BLaER1 (cell line): ENCODE measurements at regions not wholly inside any gene's neighbourhood (a gene's known extent, or its start where the extent isn't known, plus 50 kb on each side); places are given as distances from the start of the nearest gene placed in this dataset.

Experiments used
- H3K27ac ChIP-seq: shearing (Covaris generic); formaldehyde crosslinking; 2 replicates; pipeline ENCODE4 v1.8.1; 2022
- H3K27me3 ChIP-seq: shearing (Covaris generic); formaldehyde crosslinking; 2 replicates; pipeline ENCODE4 v1.8.1; 2022
- H3K36me3 ChIP-seq: shearing (Covaris generic); formaldehyde crosslinking; 2 replicates; pipeline ENCODE4 v1.8.1; 2022
- H3K4me1 ChIP-seq: shearing (Covaris generic); formaldehyde crosslinking; 2 replicates; pipeline ENCODE4 v1.8.1; 2022
- H3K4me2 ChIP-seq: shearing (Covaris generic); formaldehyde crosslinking; 2 replicates; pipeline ENCODE4 v1.8.1; 2022
- H3K4me3 ChIP-seq: shearing (Covaris generic); formaldehyde crosslinking; 2 replicates; pipeline ENCODE4 v1.8.1; 2022
- H3K9ac ChIP-seq: shearing (Covaris generic); formaldehyde crosslinking; 2 replicates; pipeline ENCODE4 v1.8.1; 2022
- H3K9me3 ChIP-seq: shearing (Covaris generic); formaldehyde crosslinking; 2 replicates; pipeline ENCODE4 v1.8.1; 2022
- H4K20me1 ChIP-seq: shearing (Covaris generic); formaldehyde crosslinking; 2 replicates; pipeline ENCODE4 v1.8.1; 2022
- Cebpa-rat ChIP-seq: shearing (Covaris generic); IDR thresholded peaks from 2 replicates; pipeline ENCODE4 v1.8.1; 2022

DNA sequence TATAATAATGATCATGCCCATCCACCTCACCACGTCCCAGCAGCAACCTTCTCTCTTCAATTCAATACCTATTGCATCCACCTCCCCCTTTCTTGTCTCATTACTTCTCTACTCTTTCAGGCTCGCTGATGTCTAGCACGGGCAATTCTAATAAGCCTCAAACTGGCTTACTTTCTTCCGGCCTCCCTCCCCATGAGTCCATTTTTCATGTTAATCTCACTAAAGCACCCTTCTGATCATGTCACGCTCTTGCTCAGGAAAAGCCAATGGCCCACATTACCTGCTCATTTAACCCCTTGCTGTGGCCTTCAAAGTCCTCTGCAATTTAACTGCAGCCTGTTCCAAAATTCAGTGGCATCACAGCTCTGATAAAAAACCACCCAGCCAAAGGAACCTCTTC, 105.1 kb downstream of the UTRN start:
- Histone ChIP-seq H3K4me1 (peaks cover 9% of the 10 kb centered on the region), H3K4me3 (no peak overlapping the region), H3K27me3 (peaks cover 40% of the 10 kb centered on the region), H3K9ac (no peak overlapping the region), H3K36me3 (peaks cover 50% of the 10 kb centered on the region), H3K4me2 (no peak overlapping the region), H4K20me1 (peaks cover 100% of the 10 kb centered on the region), H3K9me3 (no peaks in the 10 kb centered on the region), H3K27ac (no peak overlapping the region)
- no peak for TF ChIP-seq Cebpa-rat

DNA sequence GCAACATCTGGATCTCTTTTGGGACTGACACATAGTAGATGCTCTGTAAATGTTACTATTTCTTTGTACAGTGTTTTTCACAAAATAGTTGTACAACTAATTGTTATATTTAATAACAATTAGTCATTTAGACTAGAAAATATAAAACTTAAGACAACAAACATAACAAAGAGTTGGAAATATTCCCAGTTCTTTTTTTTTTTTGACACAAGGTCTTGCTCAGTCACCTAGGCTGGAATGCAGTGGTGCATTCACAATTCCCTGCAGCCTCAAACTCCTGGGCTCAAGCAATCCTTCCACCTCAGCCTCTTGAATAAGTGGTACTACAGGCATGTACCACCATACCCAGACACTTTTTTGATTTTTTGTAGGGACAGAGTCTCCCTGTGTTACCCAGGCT, 105.8 kb downstream of the UTRN start:
- H3K36me3 ChIP-seq, result peaks cover 50% of the 10 kb centered on the region
- H3K9ac ChIP-seq, result no peak overlapping the region
- H3K27ac ChIP-seq, result no peak overlapping the region
- no peak for TF ChIP-seq Cebpa-rat
- H3K4me2 ChIP-seq, result no peak overlapping the region
- peaks cover 47% of the 10 kb centered on the region for H3K27me3 ChIP-seq
- peaks cover 4% of the 10 kb centered on the region; the same call in 1 of the 2 replicates for H3K9me3 ChIP-seq
- no peak overlapping the region for H3K4me3 ChIP-seq
- peaks cover 100% of the 10 kb centered on the region for H4K20me1 ChIP-seq
- H3K4me1 ChIP-seq, result peaks cover 9% of the 10 kb centered on the region

DNA sequence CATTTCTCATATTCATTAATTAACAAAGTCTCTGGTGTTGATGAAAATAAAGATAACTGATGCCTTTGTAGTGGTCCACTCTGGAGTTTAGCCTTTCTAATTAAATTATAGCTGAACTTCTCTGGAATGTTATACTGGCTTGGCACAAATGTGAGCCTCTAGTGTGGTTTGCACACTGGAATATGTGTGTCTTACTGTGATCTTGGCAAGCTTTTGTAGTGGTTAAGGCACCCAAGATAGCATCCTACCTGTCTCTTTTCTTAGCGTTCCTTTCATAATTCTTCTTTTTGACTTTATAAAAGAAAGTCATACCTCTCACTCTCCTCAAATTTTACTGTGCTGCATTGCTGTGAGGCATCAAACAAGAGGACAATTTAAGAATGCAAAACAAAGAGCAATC, 107.4 kb downstream of the UTRN start:
- Histone ChIP-seq H3K9ac (no peak overlapping the region), H3K27me3 (peaks cover 50% of the 10 kb centered on the region), H3K4me1 (peaks cover 9% of the 10 kb centered on the region), H3K27ac (no peak overlapping the region), H3K4me3 (no peak overlapping the region), H3K9me3 (peaks cover 21% of the 10 kb centered on the region), H3K36me3 (peaks cover 60% of the 10 kb centered on the region), H3K4me2 (no peak overlapping the region), H4K20me1 (peaks cover 100% of the 10 kb centered on the region)
- TF ChIP-seq Cebpa-rat, result no peak

DNA sequence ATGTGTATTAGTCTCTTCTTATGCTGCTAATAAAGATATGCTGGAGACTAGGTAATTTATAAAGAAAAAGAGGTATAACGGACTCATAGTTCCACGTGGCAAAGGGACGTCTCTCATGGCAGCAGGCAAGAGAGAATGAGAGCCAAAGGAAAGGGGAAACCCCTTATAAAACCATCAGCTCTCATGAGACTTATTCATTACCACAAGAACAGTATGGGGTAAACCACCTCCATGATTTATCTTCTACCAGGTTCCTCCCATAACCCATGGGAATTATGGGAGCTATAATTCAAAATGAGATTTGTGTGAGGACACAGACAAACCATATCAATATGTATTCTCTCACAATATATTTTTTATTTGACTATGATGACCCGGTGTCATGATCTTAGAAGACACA, 109.1 kb downstream of the UTRN start:
- H3K27me3 ChIP-seq, result peaks cover 50% of the 10 kb centered on the region
- peaks cover 100% of the 10 kb centered on the region for H4K20me1 ChIP-seq
- H3K4me2 ChIP-seq, result peak overlapping the region; percentile 18; the same call in 1 of the 2 replicates
- peaks cover 57% of the 10 kb centered on the region for H3K36me3 ChIP-seq
- no peak overlapping the region for H3K4me3 ChIP-seq
- no peak overlapping the region for H3K27ac ChIP-seq
- H3K9ac ChIP-seq, result no peak overlapping the region
- peaks cover 33% of the 10 kb centered on the region for H3K9me3 ChIP-seq
- no peak for TF ChIP-seq Cebpa-rat
- peaks cover 9% of the 10 kb centered on the region for H3K4me1 ChIP-seq

DNA sequence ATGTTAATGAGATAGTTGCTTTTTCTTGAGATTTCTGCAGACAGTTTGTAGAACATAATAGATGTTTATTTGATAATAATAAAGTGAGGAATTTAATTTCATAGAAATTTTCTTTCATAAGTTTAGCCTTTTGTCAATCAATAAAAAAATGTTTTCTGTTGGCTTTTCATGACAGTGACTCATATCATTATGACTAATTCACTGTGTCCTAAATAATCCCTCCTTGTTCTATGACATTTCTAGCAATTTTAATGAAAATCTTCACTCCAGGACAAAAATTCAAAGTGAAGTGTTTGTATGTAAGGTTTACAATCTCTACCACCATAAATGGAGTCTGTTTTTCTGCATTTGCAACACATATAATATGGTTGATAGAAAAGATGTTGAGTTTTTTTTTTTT, 109.9 kb downstream of the UTRN start:
- H3K4me3 ChIP-seq, result no peak overlapping the region
- H3K9me3 ChIP-seq, result peaks cover 33% of the 10 kb centered on the region
- no peak overlapping the region for H3K4me2 ChIP-seq
- peaks cover 51% of the 10 kb centered on the region for H3K36me3 ChIP-seq
- H4K20me1 ChIP-seq, result peaks cover 100% of the 10 kb centered on the region
- peaks cover 9% of the 10 kb centered on the region for H3K4me1 ChIP-seq
- H3K9ac ChIP-seq, result no peak overlapping the region
- peaks cover 49% of the 10 kb centered on the region for H3K27me3 ChIP-seq
- TF ChIP-seq Cebpa-rat, result no peak
- H3K27ac ChIP-seq, result no peak overlapping the region

DNA sequence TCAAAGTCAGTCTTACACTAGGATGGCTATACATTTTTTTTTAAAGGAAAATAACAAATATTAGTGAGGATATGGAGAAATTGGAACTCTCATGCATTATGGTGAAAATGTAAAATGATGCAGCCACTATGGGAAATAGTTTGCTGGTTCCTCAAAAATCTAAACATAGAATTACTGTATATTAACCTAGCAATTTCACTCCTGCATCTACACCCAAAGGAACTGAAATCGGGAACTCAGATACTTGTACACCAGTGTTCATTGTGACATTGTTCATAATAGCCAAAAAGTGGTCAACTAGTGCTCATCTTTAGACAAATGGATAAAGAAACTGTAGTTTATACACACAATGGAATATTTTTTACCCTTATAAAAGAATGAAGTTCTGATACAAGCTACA, 110.7 kb downstream of the UTRN start:
- no peak overlapping the region for H3K9ac ChIP-seq
- peaks cover 100% of the 10 kb centered on the region for H4K20me1 ChIP-seq
- H3K27me3 ChIP-seq, result peaks cover 42% of the 10 kb centered on the region
- H3K4me3 ChIP-seq, result no peak overlapping the region
- peaks cover 9% of the 10 kb centered on the region for H3K4me1 ChIP-seq
- H3K4me2 ChIP-seq, result no peak overlapping the region
- peaks cover 33% of the 10 kb centered on the region for H3K9me3 ChIP-seq
- H3K36me3 ChIP-seq, result peaks cover 45% of the 10 kb centered on the region
- no peak overlapping the region for H3K27ac ChIP-seq
- TF ChIP-seq Cebpa-rat, result no peak

DNA sequence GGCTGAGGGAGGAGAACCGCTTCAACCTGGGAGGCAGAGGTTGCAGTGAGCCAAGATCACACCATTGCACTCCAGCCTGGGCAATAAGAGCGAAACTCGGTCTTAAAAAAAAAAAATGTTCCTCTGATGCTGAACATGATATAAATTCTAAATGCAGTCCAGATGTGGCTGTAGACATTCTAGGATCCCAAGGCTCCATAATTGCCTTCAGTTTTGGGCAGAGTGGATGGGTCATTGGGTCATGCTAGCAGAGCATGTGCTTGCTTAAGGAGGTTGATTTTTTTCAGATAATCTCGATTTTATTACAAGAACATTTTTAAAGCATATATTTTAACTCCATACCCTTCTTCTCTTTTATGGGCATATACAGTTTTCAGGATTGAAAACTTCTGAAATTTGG, 112.0 kb downstream of the UTRN start:
- no peak overlapping the region for H3K4me3 ChIP-seq
- no peak for TF ChIP-seq Cebpa-rat
- peaks cover 44% of the 10 kb centered on the region for H3K36me3 ChIP-seq

DNA sequence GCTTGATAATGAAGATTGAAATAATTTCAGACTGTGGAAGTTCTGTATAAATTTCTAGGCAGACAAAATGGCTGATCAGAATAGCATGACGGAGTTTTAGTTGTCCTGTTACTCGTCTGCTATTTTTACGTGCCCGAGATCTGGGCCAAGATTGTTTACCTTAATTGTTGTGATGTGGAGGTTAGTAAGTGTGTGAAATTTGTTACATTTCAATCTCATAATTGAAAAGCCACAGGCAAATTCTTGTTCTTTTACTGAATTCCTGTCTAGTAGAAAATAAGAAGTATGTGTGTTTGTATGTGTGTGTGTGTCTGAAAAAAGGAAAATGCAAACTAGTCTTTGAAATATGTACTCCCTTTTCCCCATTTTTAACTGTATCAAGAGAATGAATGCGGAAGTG, 115.2 kb downstream of the UTRN start:
- TF ChIP-seq Cebpa-rat, result no peak
- H3K4me1 ChIP-seq, result no peaks in the 10 kb centered on the region
- peaks cover 100% of the 10 kb centered on the region for H4K20me1 ChIP-seq
- H3K27me3 ChIP-seq, result peaks cover 9% of the 10 kb centered on the region; the same call in 1 of the 2 replicates
- no peak overlapping the region for H3K4me3 ChIP-seq
- no peak overlapping the region for H3K9ac ChIP-seq
- H3K4me2 ChIP-seq, result no peak overlapping the region
- H3K36me3 ChIP-seq, result peaks cover 61% of the 10 kb centered on the region
- H3K27ac ChIP-seq, result no peak overlapping the region
- peaks cover 33% of the 10 kb centered on the region for H3K9me3 ChIP-seq

More for the DNA sequence above, 112.0 kb downstream of the UTRN start:
- peaks cover 9% of the 10 kb centered on the region for H3K4me1 ChIP-seq
- peaks cover 100% of the 10 kb centered on the region for H4K20me1 ChIP-seq
- peaks cover 29% of the 10 kb centered on the region for H3K27me3 ChIP-seq
- no peak overlapping the region for H3K9ac ChIP-seq
- no peak overlapping the region for H3K27ac ChIP-seq
- H3K9me3 ChIP-seq, result peaks cover 33% of the 10 kb centered on the region
- no peak overlapping the region for H3K4me2 ChIP-seq

DNA sequence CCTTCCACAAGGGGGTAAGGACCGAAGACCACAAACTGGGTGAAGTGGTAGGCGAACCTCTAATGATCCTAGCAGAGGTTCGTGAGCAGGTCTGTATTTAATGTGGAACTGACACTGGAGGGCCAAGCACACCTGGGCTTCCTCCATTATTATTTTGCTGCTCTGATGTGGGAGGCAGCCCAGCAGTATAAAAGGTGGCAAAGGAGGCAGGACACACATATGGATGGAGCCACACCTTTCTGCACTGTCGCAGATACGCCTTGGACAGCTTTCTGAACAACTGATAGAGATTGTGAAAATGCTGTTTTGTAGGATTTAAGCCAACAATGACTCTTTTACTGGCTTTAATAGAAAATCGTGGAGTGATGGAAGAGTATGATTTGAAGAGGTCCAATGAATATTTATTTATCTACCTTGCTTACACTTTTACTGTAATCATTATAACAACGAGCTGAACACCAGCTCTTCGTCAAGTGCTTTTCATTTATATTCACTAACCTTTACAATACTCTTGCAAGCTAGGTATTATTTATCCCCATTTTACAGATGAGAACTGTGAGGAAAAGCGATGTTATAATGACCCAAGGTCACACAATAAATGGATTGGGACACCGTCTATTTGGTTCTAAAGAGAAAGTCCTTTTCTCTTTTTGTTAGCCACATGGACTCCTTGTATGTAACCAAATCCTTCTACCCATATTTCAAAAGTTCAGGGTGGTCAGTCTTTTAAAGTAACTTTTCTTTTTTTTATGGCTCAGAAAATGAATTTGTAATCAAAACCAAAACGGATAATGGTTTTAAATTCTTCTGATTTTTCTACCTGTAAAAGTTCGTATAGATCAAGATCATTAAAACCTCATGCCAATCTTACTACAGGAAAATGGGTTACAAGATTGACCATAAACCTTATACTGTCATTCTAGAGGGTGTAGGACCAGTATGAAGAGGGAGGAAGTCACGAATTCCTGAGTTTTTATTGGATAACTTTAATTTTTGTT, 116.9 kb downstream of the UTRN start:
- Histone ChIP-seq H3K36me3 (peaks cover 59% of the 10 kb centered on the region), H3K9me3 (peaks cover 17% of the 10 kb centered on the region), H4K20me1 (peaks cover 100% of the 10 kb centered on the region), H3K4me2 (no peak overlapping the region), H3K27me3 (no peaks in the 10 kb centered on the region; the same call in 1 of the 2 replicates), H3K9ac (no peak overlapping the region), H3K27ac (no peak overlapping the region), H3K4me3 (no peak overlapping the region), H3K4me1 (no peaks in the 10 kb centered on the region)
- TF ChIP-seq Cebpa-rat, result no peak

DNA sequence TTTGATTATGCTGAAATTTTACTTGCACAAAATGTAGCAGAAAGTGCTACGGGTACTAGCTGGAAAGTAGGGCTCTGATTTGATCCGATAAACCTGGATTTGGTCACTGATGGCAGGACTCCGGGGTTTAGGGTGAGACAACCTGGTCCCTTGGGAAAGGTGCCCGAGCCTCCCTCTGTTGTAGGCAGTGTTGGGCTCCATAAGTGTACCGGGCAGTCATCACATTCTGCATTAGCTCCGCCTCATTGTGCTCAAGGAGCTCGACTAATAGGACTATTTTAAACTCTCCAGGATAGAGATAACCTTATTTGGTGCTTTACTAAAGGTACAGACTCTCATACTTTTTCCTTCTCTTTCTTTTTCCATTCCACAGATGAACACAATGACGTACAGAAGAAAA, 117.6 kb downstream of the UTRN start:
- no peak overlapping the region for H3K4me3 ChIP-seq
- H3K9ac ChIP-seq, result no peak overlapping the region
- peaks cover 100% of the 10 kb centered on the region for H4K20me1 ChIP-seq
- H3K27me3 ChIP-seq, result no peaks in the 10 kb centered on the region; the same call in 1 of the 2 replicates
- H3K27ac ChIP-seq, result no peak overlapping the region
- peaks cover 10% of the 10 kb centered on the region for H3K9me3 ChIP-seq
- TF ChIP-seq Cebpa-rat, result no peak
- no peaks in the 10 kb centered on the region for H3K4me1 ChIP-seq
- H3K4me2 ChIP-seq, result no peak overlapping the region
- peaks cover 52% of the 10 kb centered on the region for H3K36me3 ChIP-seq
